WTC11 (cell line): ENCODE measurements at regions not wholly inside any gene's neighbourhood (a gene's known extent, or its start where the extent isn't known, plus 50 kb on each side); places are given as distances from the start of the nearest gene placed in this dataset.
"Not testable (repeated sequence)": the region's sequence is repeated elsewhere in the genome, so short reads cannot be mapped to it uniquely, and the experiment has no call there.

Experiments used
- ATAC-seq: fragments of 200-7000 bp; cut with Tn5 transposase; 2 replicates; pipeline ENCODE4 v1.10.0; 2021; ENCODE audit warnings: mild to moderate bottlenecking, moderate library complexity
- CTCF ChIA-PET: fragments of 300-600 bp; sonication (Branson Sonifier 250); formaldehyde crosslinking; loops from one replicate; lab custom pipeline; 2021; ENCODE audit warnings: antibody characterized with exemption; lab: Charles Lee
- POLR2A ChIA-PET: fragments of 350-600 bp; sonication (Branson Sonifier 250); formaldehyde crosslinking; loops from one replicate; lab custom pipeline; 2021; ENCODE audit warnings: antibody characterized with exemption; lab: Charles Lee
- DNase-seq: peaks from one replicate; pipeline ENCODE4 v3.0.0; 2021; ENCODE audit warnings: low spot score
- H3K27ac Mint-ChIP-seq: 2 replicates; pipeline ENCODE4 v1.8.0; 2021; ENCODE audit warnings: mixed read lengths
- H3K27me3 Mint-ChIP-seq: 2 replicates; pipeline ENCODE4 v1.8.0; 2021; ENCODE audit warnings: low read depth, mild to moderate bottlenecking, moderate library complexity, mixed read lengths
- H3K36me3 Mint-ChIP-seq: 2 replicates; pipeline ENCODE4 v1.8.0; 2021; ENCODE audit warnings: mixed read lengths
- H3K4me1 Mint-ChIP-seq: 2 replicates; pipeline ENCODE4 v1.8.0; 2022; ENCODE audit warnings: mixed read lengths
- H3K4me3 Mint-ChIP-seq: 2 replicates; pipeline ENCODE4 v1.8.0; 2021; ENCODE audit warnings: mild to moderate bottlenecking, moderate library complexity, mixed read lengths
- H3K9me3 Mint-ChIP-seq: 2 replicates; pipeline ENCODE4 v1.8.0; 2021; ENCODE audit warnings: mixed read lengths
- ATF1 ChIP-seq: sonication (generic); formaldehyde crosslinking; IDR thresholded peaks from 2 replicates; pipeline ENCODE4 v1.8.1; 2023; ENCODE audit warnings: mild to moderate bottlenecking, moderate library complexity, missing genetic modification reagents
- ATF6 ChIP-seq: sonication (generic); formaldehyde crosslinking; IDR thresholded peaks from 2 replicates; pipeline ENCODE4 v1.8.1; 2023; ENCODE audit warnings: mild to moderate bottlenecking, missing genetic modification reagents
- FOXK1 ChIP-seq: sonication (generic); formaldehyde crosslinking; IDR thresholded peaks from 2 replicates; pipeline ENCODE4 v1.8.0; 2022; ENCODE audit warnings: mild to moderate bottlenecking, moderate library complexity, missing genetic modification reagents
- GABPB1 ChIP-seq: sonication (generic); formaldehyde crosslinking; IDR thresholded peaks from 2 replicates; pipeline ENCODE4 v1.8.1; 2023; ENCODE audit warnings: mild to moderate bottlenecking, missing genetic modification reagents
- NFYB ChIP-seq: sonication (generic); formaldehyde crosslinking; conservative IDR thresholded peaks from 2 replicates; pipeline ENCODE4 v1.8.0; 2022; ENCODE audit warnings: low read depth, missing genetic modification reagents
- NR2C2 ChIP-seq: sonication (generic); formaldehyde crosslinking; IDR thresholded peaks from 2 replicates; pipeline ENCODE4 v1.8.0; 2022; ENCODE audit warnings: mild to moderate bottlenecking, missing genetic modification reagents
- NR3C1 ChIP-seq: sonication (generic); formaldehyde crosslinking; conservative IDR thresholded peaks from 2 replicates; pipeline ENCODE4 v1.8.1; 2023; ENCODE audit warnings: low read depth, mild to moderate bottlenecking, missing genetic modification reagents
- USF2 ChIP-seq: sonication (generic); formaldehyde crosslinking; IDR thresholded peaks from 2 replicates; pipeline ENCODE4 v1.8.1; 2023; ENCODE audit warnings: mild to moderate bottlenecking, missing genetic modification reagents, moderate library complexity
- ZBTB21 ChIP-seq: sonication (generic); formaldehyde crosslinking; IDR thresholded peaks from 2 replicates; pipeline ENCODE4 v1.8.1; 2023; ENCODE audit warnings: mild to moderate bottlenecking, missing genetic modification reagents, borderline replicate concordance
- ZNF121 ChIP-seq: sonication (generic); formaldehyde crosslinking; IDR thresholded peaks from 2 replicates; pipeline ENCODE4 v1.8.0; 2023; ENCODE audit warnings: missing genetic modification reagents
- ZNF232 ChIP-seq: sonication (generic); formaldehyde crosslinking; IDR thresholded peaks from 2 replicates; pipeline ENCODE4 v1.8.0; 2022; ENCODE audit warnings: mild to moderate bottlenecking, missing genetic modification reagents
- ZNF416 ChIP-seq: fragments of 250-450 bp; sonication (Bioruptor Pico); IDR thresholded peaks from 2 replicates; pipeline ENCODE4 v1.9.0; 2021; ENCODE audit warnings: mild to moderate bottlenecking, inconsistent platforms
- ZNF423 ChIP-seq: fragments of 250-450 bp; sonication (Bioruptor Pico); IDR thresholded peaks from 2 replicates; pipeline ENCODE4 v2.1.2; 2022; ENCODE audit warnings: mild to moderate bottlenecking, moderate library complexity
- ZNF512 ChIP-seq: sonication (generic); formaldehyde crosslinking; IDR thresholded peaks from 2 replicates; pipeline ENCODE4 v1.8.1; 2022; ENCODE audit warnings: missing genetic modification reagents, borderline replicate concordance

GRCh38 chr7:115799430-115799829, 231.1 kb downstream of the TFEC start (continued):
- TF ChIP-seq ZBTB21 (CRISPR knock-in tag), result no peak

- DNase-seq, result no peak
- no peaks in the 10 kb centered on the region for H3K27me3 Mint-ChIP-seq
- ATAC-seq, result no peak
- TF ChIP-seq ZNF423 (CRISPR knock-in tag) (no peak), ATF1 (no peak), ZNF512 (CRISPR knock-in tag) (0 out of 2 replicates have a peak, but pooled peaks have one; percentile 36)
- peaks cover 4% of the 10 kb centered on the region for H3K9me3 Mint-ChIP-seq
- H3K4me1 Mint-ChIP-seq, result peaks cover 19% of the 10 kb centered on the region
- peaks cover 2% of the 10 kb centered on the region; the same call in 1 of the 2 replicates for H3K36me3 Mint-ChIP-seq
- H3K4me3 Mint-ChIP-seq, result no peak overlapping the region
- no peak overlapping the region for H3K27ac Mint-ChIP-seq
- ChIA-PET POLR2A (no interaction called here), CTCF (interaction anchor here (1.5 kb wide), 1 partner anchor 57 kb away, joined by 3 read pairs; no protein-coding TSS in a partner anchor)
These were observed 236.4 kb downstream of the TFEC start for GRCh38 chr7:115793958-115794702.

DNA sequence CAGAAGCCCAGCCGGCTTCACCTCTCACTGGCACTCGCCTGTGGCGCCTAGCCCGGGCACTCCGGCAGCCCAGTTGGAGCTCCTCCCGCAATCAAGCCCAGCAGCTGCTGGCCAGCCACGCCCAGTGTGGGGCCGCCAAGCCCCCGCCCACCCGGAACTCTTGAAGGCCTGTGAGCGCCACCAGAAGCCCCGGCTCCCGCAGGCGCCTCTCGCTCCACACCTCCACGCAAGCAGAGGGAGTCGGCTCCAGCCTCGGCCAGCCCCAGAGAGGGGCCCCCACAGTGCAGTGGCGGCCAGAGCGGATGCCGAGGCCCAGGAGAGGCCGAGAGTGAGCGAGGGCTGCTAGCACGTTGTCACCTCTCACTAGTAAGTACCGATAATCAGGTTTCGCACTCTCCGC, 240.7 kb downstream of the TFEC start:
- ChIA-PET CTCF (no interaction called here), POLR2A (no interaction called here)
- Mint-ChIP-seq H3K4me3 (no peak overlapping the region), H3K9me3 (peaks cover 10% of the 10 kb centered on the region), H3K4me1 (peaks cover 22% of the 10 kb centered on the region), H3K36me3 (peaks cover 7% of the 10 kb centered on the region), H3K27ac (no peak overlapping the region), H3K27me3 (no peaks in the 10 kb centered on the region)
- DNase-seq, result peak; percentile 16
- TF ChIP-seq NR2C2 (no peak), ATF6 (CRISPR knock-in tag) (no peak), ZNF232 (no peak), ZNF416 (CRISPR knock-in tag) (no peak), GABPB1 (CRISPR knock-in tag) (no peak), ZNF121 (CRISPR knock-in tag) (no peak), NR3C1 (CRISPR knock-in tag) (no peak), USF2 (CRISPR knock-in tag) (no peak), FOXK1 (CRISPR knock-in tag) (no peak), ATF1 (no peak)
- no peak for ATAC-seq

- not testable (repeated sequence) for H3K27me3 Mint-ChIP-seq
These were observed 241.1 kb downstream of the TFEC start for GRCh38 chr7:115789473-115789872.

More at GRCh38 chr7:115789473-115789872, 241.1 kb downstream of the TFEC start:
- H3K27ac Mint-ChIP-seq, H3K36me3 Mint-ChIP-seq, CTCF ChIA-PET, H3K4me3 Mint-ChIP-seq, ATAC-seq, DNase-seq, POLR2A ChIA-PET: not testable (repeated sequence)
- Mint-ChIP-seq H3K9me3 (peaks cover 10% of the 10 kb centered on the region), H3K4me1 (peaks cover 21% of the 10 kb centered on the region)
- peak; percentile 61 for TF ChIP-seq NFYB (CRISPR knock-in tag)
- TF ChIP-seq, all 79 proteins: peak for 1; not testable (repeated sequence) for 78
